Umbilical cord (tissue), 1 donor: ENCODE measurements at regions not wholly inside any gene's neighbourhood (a gene's known extent, or its start where the extent isn't known, plus 50 kb on each side); places are given as distances from the start of the nearest gene placed in this dataset.

Experiments
- DNase-seq: peaks from one replicate; pipeline ENCODE4 v3.0.0-alpha.2; 2015; ENCODE audit warnings: low spot score

DNA sequence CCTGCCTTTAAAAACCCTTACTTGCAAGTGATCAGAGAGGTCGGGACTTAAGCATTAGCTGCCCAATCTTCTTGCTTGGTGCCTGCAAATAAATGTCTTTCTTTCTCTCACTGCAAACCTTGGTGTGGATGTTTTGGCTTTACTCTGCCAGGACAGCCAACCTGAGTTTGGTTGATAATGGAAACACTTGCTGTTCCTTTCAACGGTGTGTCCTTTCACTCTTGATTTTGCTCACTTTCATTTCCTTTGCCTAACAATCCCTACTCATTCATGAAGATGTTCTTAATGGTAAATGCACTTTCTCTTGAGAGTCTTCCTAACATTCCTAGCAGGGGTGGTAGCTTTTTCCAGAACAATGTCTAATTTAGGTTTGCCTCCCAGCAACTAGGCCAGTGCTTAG is 366.2 kb downstream of the HRH4 start:
- no peak for DNase-seq

GRCh38 chr18:24827501-24827900 is 367.1 kb downstream of the HRH4 start:
- peak; percentile 4 for DNase-seq

- DNase-seq, result no peak
These were observed 370.6 kb downstream of the HRH4 start for GRCh38 chr18:24831081-24831480.

GRCh38 chr18:24831871-24832665 is 371.6 kb downstream of the HRH4 start:
- peak; percentile 20 for DNase-seq

DNA sequence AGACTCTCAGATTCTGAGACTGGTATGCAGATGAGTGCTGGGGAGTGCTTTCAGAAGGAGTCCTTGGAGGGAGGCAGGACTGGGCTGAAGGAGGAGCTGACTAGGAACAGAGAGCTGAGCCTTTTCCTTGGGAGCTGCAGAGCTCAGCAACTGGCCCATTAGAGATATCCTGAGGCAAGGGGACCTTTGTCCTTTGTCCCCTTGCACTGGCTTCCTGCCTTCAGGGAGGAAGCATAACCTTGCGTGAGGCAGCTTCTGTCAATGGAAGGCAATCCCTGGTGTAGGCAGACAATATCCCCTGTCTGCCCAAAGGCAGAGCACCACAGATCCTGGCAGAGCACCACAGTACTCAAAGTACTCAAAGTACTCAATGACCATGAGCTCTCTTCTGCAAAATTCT is 375.3 kb downstream of the HRH4 start:
- DNase-seq, result no peak

GRCh38 chr18:24837066-24837465 is 376.6 kb downstream of the HRH4 start:
- peak; percentile 51 for DNase-seq

DNA sequence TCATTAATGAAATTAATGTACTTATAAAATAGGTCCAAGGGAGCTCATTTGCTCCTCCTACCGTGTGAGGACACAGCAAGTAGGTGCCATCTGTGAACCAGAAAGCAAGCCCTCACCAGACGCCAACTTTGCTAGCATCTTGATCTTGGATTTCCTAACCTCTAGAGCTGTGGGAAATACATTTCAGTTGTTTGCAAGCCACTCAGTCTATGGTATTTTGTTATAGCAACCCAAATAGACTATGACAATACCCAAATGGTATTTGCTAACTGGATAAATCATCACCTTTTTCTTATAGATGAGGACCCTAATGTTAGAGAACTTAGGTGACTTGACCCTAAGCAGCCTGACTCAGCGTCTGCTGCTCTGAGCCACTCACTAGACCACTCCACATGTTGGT is 379.6 kb downstream of the HRH4 start:
- no peak for DNase-seq

DNA sequence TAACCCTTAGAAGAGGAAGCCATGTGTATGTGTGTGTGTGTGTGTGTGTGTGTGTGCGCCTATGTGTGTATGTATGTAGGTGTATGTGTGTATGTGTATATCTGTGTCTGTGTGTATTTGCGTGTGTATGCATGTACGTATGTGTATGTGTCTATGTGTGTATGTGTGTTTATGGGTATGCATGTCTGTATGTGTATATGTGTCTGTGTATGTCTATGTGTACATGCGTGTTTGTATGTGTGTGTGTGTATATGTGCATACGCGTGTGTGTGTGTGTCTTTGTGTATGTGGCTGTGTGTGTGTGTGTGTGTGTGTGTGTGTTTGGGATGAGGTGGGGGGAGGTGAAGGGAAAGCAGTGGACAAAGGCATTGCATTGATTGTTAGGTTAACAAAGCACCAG is 380.2 kb downstream of the HRH4 start:
- DNase-seq, result no peak

DNA sequence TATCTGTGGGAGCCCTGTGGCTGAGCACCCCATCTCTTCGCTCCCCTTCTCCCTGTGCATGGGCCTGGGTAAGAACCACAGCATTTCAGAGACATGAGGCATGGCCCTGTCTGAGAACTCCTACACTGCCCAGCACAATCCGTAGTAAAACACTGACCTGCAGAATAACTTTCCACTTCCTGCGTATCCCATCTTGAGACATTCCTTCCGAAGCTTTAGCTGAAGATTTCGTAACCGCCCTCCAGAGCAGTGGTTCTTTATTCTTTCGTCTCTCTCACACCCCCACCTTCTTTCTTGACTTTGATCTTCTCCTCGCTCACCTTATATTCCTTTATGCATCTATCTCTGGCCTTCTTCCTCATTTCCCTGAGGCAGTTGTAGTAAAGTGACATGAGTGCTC is 381.1 kb downstream of the HRH4 start:
- DNase-seq, result no peak

GRCh38 chr18:24843123-24843522 is 382.7 kb downstream of the HRH4 start:
- DNase-seq, result no peak

DNA sequence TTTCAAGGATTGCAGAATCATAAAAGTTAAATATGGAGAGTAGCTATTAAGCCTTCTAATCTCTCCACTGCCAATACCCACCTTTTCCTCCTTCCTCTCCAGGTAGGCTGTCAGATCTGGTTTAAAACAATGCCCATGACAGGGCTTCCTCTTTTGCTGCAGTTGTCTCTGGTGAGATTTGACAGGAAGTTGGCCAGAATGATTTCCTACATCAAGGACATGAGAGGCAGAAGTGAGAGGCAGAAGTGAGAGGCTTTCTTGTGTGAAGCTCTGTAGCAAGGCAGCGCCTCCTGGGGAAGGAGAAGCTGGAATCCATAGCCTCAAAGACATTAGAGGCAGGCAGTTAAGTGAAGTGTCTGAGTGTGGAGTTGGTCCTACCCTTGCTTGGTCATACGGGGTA is 385.7 kb downstream of the HRH4 start:
- no peak for DNase-seq

- DNase-seq, result no peak
These were observed 390.1 kb downstream of the HRH4 start for GRCh38 chr18:24850532-24850931.

GRCh38 chr18:24853076-24853475 is 392.6 kb downstream of the HRH4 start:
- DNase-seq, result no peak

GRCh38 chr18:24860978-24861680 is 400.7 kb downstream of the HRH4 start:
- peak; percentile 35 for DNase-seq

DNA sequence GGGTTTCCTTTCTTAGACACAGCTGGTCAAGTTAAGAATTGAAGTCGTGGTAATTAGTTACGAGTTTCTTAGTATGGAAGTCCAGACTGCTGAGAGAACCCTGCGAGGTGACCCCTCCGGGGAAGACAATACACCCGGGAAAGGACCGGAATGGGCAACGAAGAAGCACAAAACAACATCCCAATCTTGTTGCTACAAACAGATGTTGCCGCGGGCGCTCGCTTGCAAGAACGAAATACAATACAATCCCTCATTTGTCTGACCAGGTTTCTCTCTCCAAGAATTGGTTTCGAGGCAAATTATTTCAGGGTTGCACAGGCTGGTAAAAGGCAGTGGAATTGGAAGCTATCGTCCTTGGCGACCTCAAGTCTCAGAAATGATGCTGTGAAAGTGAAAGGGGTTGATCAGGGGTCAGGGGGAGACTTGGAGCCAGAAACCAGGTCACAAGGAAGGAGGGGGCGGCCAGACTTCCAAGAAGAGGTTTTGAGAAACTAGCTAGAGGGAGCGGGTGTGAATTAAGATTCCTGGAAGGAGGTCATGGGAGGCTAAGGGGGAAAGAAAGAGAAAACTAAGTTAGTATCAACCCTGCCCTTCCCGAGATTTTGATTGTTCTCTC is 401.9 kb downstream of the HRH4 start:
- no peak for DNase-seq

DNA sequence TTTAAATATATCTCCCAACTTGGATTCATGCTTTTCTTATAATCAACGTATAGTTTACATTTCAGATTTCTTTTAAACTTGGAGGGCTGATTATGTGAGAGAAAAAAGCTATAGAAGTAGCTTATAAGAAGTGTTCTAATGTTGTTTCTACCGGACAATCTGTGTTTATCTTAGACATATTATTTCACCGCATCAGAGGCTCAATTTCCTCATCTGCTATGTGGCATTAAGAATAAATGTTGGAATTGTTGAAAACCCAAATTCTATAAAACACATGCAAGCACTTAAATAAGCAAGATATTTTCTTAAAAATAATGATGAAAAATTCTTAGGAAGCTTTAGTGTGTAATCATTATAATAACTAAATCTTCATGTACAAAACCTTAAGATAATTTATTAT is 407.9 kb downstream of the HRH4 start:
- no peak for DNase-seq

GRCh38 chr18:24868760-24869237 is 408.4 kb downstream of the HRH4 start:
- DNase-seq, result no peak

- no peak for DNase-seq
These were observed 408.8 kb downstream of the HRH4 start for GRCh38 chr18:24869285-24869684.

DNA sequence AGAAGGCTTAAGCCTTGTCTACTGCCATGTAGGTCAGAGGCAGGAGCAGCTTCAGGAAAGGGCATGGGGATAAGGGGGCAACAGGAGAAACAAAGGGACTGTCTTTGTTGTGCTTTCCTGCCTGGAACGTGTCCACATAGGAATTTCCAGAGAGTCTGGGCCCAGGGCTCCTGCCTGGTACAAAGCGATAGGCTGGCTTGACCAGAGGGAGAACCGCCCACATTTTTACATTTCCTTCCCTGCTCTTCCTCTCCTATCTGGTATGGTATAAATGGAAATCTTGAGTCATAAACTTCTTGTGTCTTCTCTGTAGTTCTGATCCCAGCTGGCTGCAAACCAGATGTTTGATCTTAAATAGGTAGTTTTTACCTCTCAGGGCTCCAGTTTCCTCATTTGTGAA is 414.8 kb downstream of the HRH4 start:
- no peak for DNase-seq

DNA sequence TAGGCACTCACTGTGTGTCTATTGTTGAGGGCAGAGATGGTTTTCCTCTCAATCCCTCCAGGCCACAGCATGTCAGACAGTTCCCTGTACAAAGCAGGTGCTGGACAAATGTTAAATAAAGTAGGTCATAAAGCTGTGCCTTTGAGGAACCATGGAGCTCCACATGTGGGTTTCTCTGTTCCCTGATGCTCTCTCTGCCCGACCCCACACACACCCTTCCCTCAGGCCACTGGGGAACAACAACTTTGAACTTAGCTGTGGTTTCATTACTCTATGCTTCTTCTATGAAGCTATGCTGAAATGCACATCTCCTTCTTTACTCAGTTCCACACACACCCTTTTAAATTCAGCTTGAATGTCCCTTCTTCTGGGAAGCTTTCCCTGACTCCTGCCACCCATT is 415.3 kb downstream of the HRH4 start:
- no peak for DNase-seq

DNA sequence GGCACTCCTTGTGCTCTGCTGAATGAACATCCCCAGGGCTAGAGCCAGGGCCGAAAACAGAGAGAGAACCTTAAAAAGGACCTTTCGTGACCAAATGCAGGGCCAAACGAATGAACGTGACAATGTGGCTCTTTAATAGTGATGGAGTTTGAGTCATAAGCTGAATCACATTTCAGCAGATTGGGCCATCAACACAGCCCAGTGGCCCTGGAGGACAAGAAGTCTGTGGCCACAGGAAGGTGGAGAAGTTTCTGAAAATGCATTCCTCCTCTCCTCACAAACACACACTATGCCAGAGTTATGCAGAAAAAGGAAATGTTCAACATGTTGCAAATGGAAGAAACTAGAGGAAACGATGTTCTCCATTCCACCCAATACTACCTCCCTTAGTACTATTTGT is 415.8 kb downstream of the HRH4 start:
- DNase-seq, result no peak

- DNase-seq, result no peak
These were observed 416.6 kb downstream of the HRH4 start for GRCh38 chr18:24877066-24877465.

DNA sequence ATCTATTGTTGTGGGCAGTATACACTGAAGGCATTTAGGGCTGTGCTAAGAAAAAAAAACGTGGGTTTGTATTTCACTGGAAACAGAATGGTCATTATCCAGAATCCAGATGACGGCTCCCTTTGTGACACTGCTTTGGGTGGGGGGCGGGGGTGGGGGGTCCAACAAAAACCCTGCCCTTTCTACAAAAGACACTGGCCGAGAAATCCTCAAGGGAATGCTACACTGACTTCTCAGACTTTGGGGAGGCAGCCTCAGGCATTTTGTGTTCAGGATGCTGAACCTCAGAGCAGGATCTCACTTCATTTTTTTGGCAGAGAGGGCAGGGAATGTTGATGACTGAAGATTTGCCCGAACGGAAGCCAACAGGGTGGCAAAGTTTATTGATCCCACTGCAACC is 417.1 kb downstream of the HRH4 start:
- DNase-seq, result no peak
